GM13976 (cell line): ENCODE measurements at regions not wholly inside any gene's neighbourhood (a gene's known extent, or its start where the extent isn't known, plus 50 kb on each side); places are given as distances from the start of the nearest gene placed in this dataset.

ENCODE experiments used
- DNase-seq: peaks from one replicate; pipeline ENCODE4 v3.0.0; 2012; ENCODE audit warnings: low spot score
- CTCF ChIP-seq: IDR thresholded peaks from 2 replicates; pipeline ENCODE4 v1.5.1; 2012; ENCODE audit warnings: borderline replicate concordance, mild to moderate bottlenecking; ENCODE audit not compliant: insufficient read depth; ENCODE audit errors: extremely low read depth, missing control alignments, control extremely low read depth
- in situ Hi-C: fragments of 300-500 bp; cut with MboI; formaldehyde crosslinking; loops from one replicate; pipeline ENCODE4 v1.12.0; 2022; ENCODE audit warnings: low sequenced_read_pairs, mixed read lengths, inconsistent platforms; ENCODE audit not compliant: unreplicated experiment

GRCh38 chr7:68900096-68900495, 698.2 kb upstream of the AUTS2 start:
- no peak for DNase-seq
- no peak for TF ChIP-seq CTCF
- in situ Hi-C loops = no loop called here

- TF ChIP-seq CTCF = no peak
- in situ Hi-C loops = no loop called here
- DNase-seq = no peak
Measured at GRCh38 chr7:68904630-68905029, 693.6 kb upstream of the AUTS2 start.

GRCh38 chr7:68911754-68912153, 686.5 kb upstream of the AUTS2 start:
- in situ Hi-C loops = no loop called here
- no peak for DNase-seq
- no peak for TF ChIP-seq CTCF

DNA sequence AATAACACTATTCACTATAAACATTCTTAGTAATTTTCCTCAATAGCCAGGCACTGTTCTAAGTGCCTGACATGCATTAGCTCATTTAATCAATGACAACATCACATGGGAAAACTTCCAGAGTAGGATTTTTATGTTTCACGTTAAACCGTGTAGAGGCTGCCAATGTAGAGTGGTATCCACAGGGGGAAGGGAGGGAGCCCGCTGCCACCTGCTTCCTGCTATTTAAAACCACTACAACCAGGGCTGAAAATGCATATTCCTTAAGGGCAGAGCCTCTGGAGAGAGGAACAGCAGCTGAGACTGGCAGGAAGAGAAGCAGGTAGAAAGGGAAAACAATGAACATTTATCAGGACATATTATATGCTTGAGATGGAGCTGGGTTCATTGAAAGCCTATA, 684.3 kb upstream of the AUTS2 start:
- no peak for TF ChIP-seq CTCF
- in situ Hi-C loops = no loop called here
- DNase-seq = no peak

GRCh38 chr7:68917041-68917651, 681.1 kb upstream of the AUTS2 start:
- in situ Hi-C loops = no loop called here
- no peak for DNase-seq
- TF ChIP-seq CTCF = no peak

DNA sequence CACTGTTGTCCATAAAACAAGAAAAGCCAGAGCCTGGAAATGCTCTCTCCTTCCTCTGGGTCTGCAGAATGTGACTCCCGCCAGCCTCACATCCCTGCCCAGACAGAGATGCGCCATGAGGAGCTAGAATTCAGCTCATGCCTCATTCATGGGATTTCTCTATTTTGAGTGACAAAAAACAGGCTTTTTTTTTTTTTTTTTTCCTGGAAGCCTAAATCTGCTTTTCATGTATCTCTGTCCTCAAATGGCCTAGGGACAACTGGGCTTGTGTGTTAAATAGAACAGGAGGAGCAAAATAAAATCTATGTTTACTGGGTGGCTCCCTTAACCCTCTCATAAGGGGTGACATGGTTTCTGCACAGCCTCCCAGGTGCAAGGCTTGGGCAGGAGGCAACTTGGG, 679.7 kb upstream of the AUTS2 start:
- TF ChIP-seq CTCF = no peak
- DNase-seq = no peak
- in situ Hi-C loops = no loop called here

DNA sequence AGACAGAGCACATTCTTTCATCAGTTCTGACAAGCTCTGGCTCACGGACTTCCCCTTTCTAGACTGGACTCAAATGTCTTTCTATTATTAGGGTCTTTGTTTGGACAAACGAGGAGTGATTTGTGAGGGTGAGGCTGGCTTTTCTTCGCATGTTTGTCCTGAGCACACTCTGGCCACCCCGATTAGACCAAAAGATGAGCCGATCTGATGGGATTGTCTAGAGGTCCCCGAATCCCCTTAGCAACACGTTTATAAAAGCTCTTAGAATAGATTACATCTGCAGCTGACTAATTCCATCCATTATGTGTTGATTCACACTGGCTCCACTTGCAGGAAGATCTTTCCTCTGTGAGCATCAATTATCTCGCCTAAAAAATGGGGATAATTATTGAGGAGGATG, 675.4 kb upstream of the AUTS2 start:
- no peak for DNase-seq
- in situ Hi-C loops = no loop called here
- no peak for TF ChIP-seq CTCF
